Right ventricle myocardium superior (tissue), 1 donor: ENCODE measurements at regions not wholly inside any gene's neighbourhood (a gene's known extent, or its start where the extent isn't known, plus 50 kb on each side); places are given as distances from the start of the nearest gene placed in this dataset.

Source experiments
- ATAC-seq: fragments of 200-7000 bp; cut with Tn5 transposase; one replicate; pipeline ENCODE4 v1.9.1; 2020; ENCODE audit warnings: mild to moderate bottlenecking; ENCODE audit not compliant: poor library complexity
- DNase-seq: peaks from one replicate; pipeline ENCODE4 v3.0.0-alpha.2; 2020
- intact Hi-C: fragments of 100-400 bp; cut with DNase I; formaldehyde crosslinking; loops from one replicate; pipeline ENCODE4 v1.11.2; 2022
- donor health status: DM: no; HTN: yes; CAD: no; lungs with severe emphysema.

DNA sequence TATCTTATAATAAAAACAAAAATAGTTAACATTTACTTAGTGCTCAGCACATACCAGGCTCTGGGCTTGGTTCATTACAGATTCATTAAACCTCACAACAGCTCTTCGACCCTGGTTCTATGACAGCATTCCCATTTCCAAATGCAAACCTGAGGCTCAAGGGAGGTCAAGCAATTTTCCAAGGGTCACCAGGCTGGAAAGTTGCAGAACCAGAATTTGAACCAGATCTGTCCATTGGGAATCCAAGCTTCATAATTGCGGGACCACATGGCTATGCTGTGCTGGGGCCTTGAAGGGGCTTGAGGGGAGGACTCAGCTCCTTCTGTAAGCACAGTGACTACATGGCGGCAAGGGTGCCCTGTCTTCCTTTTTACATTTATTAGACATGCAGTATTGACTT is 197.3 kb upstream of the LNX1 start:
- DNase-seq, result no peak
- intact Hi-C loops, result no loop called here
- ATAC-seq, result no peak

DNA sequence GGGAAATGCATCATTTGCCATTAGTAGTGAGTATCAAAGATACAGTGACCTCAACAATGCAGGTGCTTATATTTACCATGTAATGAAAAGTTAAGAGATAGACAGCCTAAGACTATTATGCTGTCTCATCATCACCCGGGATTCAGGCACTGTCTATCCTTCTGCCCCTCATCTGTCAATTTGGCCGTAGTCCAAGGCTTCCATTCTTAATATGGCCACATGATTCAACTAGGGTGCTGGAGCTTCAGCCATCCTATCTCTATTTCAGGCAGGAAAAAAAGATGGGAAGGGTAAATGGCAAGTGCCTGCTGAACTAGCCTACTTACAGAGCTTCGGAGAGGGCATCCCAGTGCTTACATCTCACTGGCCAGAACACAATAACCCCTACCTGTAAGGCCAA is 196.7 kb upstream of the LNX1 start:
- intact Hi-C loops, result no loop called here
- DNase-seq (no peak), ATAC-seq (no peak)

DNA sequence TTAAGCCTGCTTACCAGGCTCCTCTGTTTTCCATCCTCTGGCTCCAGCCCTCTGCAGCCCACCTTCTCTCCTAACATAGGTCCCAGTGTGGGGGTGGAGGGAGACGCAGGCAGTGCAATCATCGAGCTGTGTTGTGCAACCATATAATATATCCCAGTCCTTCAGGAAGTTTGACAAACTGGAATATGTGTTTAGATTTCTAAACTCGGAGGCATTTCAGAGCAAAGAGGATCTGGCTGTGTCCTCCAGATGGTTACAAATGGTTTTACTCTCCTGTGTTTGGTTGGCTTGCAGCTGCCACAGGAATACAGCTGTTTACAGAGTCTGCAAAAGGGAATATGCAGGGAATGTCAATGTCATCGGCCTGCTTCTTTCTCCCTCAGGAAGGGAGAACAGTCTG is 195.3 kb upstream of the LNX1 start:
- DNase-seq (no peak), ATAC-seq (peak; percentile 63)

DNA sequence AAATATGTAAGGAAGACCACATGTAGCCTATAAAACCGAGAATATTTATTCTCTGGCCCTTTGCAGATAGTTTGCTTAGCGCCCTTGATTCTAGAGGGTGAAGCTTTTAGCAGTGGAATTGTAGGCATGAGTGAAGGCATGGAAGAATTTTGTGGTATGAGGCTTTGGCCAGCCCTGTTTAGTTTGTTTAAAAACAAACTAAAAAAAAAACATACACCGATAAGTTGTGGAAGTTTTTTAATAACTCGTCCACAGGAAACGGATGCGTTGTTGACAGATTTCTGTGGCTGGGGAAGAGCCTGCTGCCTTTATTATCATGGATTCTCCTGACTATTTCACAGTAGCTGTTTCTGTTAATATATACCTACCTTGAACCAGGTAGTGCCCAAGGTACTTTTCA is 194.7 kb upstream of the LNX1 start:
- ATAC-seq, result no peak
- no peak for DNase-seq
- intact Hi-C loops, result no loop called here

More for the DNA sequence above, 195.3 kb upstream of the LNX1 start:
- intact Hi-C loops, result no loop called here

DNA sequence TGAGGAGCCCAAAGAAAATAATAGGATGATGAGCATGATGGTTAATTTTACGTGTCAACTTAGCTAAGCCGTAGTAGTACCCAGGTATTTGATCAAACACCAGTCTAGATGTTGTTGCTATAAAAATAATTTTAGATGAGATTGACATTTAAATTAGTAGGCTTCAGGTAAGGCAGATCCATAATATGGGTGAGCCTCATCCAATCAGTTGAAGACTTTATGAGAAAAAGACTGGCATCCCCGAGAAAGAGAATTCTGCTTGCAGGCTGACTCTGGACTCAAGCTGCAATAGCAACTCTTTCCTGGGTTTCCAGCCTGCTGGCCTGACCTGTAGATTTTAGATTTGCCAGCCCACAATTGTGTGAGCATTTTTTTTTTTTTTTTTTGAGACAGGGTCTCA is 192.8 kb upstream of the LNX1 start:
- intact Hi-C loops, result no loop called here
- DNase-seq (no peak), ATAC-seq (no peak)

DNA sequence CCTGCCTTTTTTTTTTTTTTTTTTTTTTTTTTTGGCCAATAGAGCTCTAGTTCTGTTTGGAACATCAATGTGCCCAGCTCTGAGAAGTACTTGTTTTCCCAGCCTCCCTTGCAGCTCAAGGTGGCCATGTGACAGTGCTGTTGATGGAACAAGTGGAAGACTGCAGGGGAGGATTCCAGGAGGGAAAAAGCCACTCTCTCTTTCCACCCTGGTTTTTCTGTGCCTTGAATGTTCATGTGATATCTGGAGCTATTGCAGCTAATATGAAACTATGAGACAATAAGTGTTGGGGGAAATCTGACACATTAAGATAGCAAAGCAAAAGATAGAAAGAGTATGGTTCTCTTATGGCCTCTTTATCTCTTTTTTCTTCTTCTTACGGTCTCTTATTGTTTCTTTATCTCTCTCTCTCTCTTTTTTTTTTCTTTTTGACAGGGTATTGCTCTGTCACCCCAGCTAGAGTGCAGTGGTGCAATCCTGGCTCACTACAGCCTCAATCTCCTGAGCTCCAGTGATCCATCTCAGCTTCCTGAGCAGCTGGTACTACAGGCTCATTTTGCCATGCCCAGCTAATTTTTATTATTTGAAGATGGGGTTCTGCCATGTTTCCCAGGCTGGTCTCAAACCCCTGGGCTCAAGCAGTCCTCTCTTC is 192.0 kb upstream of the LNX1 start:
- no peak for DNase-seq
- intact Hi-C loops, result no loop called here
- no peak for ATAC-seq

DNA sequence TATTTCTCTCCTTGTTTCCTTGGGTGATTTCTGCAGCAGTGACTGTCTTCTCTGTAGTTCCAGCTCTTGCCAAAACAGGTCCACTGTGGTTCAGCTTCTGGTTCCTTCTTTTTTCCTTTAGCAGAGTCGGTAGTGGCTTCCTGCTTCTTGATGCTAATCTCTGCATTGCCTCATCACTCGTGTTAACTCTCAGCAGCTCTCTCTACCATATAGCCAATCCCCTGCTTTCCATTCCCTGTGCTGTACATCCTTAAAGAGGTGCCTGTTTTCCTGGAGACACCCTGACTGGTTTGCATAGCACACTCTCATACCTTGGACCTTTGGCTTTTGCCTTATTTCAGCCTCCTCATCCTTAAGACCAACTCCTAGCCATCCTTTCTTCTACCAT is 191.2 kb upstream of the LNX1 start:
- DNase-seq (no peak), ATAC-seq (no peak)
- intact Hi-C loops, result no loop called here

DNA sequence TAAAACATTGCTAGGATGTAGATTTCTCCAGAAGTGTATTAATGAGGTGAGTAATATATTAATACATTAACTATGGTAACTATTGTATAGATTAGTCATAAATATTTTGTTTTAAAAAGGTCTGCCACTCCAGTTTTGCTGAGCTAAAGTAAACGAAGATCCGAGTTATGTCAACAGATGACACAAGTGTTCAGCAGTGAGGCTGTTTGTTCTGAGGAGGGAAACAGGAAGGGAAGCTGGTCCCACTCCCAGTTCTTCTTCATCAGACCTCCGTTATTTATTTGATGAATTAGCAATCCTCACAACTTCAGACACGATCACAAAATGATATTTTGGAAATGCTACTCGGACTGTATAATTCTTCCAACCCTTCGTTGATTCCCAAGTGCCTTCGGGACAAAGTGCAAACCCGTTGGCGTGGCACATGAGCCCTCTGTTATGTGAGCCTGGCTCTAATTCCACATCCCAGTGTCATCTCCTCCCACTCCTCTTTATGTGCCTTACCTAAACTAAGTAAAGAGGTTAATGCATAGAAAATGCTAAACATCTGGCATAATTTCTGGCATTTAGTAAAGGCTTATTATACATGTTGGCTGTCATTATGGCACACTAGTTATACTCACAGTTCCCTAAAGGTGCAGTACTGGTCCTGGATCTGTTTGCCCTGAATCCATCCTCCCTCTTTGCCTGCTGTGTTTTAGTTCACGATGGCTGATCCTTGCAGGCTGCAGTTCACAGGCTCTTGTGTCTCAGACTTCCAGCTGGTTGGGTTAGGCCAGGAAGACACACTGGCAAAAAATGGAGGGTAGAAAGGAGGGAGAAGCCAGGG is 190.6 kb upstream of the LNX1 start:
- intact Hi-C loops, result no loop called here
- no peak for ATAC-seq

DNA sequence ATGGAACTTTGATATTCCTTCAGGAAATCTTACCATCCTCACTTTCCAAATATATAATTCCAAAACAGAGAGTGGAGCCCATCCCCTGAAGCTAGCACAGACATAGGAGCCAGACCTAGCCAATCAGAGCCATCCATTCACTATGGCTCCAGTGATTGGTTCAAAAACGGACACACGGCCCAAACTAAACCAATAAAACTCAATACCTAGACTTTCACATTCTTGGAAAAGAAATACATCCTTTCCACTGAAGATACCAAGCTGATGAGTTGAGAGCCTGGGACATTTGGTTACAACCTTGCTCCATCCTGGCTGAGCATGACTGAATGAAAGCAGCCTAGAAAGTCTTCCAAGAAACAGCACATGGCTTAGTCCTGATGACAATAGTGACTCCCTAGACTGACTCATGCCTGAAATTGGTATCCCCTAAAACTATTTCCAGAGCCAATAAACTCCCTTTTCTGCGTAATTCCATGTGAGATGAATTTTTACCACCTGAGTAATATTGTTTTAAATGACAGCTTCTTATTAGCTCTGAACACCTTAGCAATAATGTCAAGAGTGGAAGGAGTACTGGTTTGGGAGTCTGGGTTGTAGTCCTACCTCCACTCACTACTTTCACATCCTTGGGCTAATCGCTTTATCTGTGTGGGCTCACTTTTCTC is 189.6 kb upstream of the LNX1 start:
- ATAC-seq, result no peak
- intact Hi-C loops, result no loop called here
- DNase-seq, result no peak

More for the DNA sequence above, 190.6 kb upstream of the LNX1 start:
- no peak for DNase-seq

DNA sequence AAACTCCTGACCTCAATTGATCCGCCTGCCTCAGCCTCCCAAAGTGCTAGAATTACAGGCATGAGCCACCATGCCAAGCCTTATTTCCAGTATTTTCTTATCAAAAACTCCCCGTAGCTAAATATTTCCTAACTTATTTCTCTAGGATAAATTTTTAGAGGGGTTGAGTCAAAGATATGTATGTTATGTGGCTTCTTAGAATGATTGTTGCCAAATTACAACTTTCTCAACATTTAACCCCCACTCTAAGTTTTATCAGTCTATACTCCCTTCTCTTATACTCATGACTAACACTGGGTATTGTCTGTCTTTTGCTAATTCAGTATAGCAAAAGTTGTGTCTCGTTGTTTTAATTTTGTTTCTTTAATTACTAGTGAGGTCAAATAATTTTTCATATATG is 187.7 kb upstream of the LNX1 start:
- intact Hi-C loops, result no loop called here
- DNase-seq, result no peak
- no peak for ATAC-seq

DNA sequence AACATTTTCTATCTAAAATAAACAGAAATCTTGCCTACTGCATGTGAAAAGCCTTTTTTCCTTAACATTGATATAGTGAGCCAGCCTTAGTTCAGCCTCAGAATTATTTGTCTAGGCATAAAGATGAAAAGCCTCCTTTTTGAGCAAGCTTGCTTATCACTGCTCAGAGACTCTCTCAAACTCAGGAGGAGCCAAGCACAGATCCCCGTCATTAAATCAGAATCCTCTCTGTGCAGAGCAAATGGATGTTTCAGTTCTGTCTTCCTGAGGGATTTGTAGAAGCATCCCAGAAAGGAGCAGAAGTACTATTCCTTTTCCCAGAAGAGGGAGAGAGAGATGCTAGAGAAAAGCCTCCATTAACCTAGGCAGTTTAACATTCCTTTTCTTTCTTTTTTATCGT is 186.9 kb upstream of the LNX1 start:
- intact Hi-C loops, result no loop called here
- ATAC-seq, result peak; percentile 56

DNA sequence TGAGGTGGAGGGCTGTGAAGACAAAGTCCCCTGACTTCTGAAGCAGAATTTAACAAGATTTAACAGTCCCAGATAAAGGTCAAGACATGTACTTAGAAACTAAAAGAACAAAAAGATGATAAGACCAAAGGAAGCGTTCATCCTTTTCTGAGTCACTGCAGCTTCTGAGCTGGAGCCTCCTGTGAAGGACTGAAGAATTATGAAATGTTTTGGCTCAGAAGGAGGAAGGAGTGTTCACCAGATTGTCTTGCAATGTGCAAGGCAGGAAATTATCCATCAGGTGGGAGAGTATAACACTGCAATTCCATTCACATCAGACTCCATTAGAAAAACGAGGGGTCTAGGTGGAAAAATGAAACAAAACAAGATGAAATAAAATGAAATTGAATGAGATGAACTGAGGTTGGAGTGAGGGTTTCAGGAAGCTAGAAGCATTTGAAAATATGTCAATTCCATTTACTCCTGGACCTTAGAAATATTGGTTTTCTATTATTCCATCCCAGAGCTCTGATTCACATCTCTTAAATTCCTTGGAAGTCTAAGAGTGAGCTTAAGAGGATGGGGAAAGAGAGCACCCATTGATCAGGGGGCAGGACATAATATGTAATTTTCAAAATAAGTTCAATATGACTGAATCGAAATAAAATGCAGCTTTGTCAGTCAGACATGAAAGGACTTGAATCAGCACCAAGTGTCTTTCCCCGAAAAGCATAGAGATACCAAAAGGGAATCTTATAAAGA is 186.1 kb upstream of the LNX1 start:
- intact Hi-C loops, result no loop called here
- ATAC-seq (peak; percentile 85), DNase-seq (no peak)

More for the DNA sequence above, 186.9 kb upstream of the LNX1 start:
- no peak for DNase-seq

DNA sequence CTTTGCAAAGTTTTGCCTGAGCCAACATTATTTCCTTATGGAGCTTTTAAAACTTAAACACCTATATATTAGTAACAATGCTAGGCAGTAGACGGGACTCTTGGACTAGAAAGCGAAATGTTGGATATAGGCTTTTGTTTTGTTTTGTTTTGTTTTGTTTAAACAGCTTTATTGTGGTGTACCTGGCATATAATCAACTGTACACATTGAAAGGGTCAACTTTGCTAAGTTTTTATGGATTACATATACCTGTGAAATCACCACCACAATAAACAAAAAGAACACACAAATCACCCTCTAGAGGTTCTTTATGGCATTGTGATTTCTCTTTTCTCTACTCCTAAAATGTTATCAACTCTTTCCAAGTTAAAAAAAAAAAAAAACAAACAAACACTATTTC is 184.9 kb upstream of the LNX1 start:
- intact Hi-C loops, result no loop called here
- DNase-seq, result no peak
- no peak for ATAC-seq

DNA sequence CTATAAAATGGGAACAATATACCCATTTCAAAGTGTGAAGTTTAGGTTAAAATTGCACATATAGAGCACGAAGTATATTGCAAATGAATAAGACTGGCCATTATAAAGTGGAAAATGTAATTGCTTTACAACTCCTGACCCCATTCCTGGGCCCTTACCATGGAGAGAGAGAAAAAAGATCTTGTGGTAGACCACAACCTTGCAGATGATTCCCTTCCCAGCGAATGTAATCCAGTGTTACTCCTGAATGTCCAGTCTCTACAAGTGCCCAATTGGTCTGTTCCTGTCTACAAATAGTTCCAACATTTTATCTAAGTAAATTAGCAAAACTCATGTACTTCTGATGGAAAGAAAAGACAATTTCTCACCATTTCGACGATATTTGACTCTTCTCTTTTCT is 184.1 kb upstream of the LNX1 start:
- DNase-seq (no peak), ATAC-seq (no peak)
- intact Hi-C loops, result no loop called here

DNA sequence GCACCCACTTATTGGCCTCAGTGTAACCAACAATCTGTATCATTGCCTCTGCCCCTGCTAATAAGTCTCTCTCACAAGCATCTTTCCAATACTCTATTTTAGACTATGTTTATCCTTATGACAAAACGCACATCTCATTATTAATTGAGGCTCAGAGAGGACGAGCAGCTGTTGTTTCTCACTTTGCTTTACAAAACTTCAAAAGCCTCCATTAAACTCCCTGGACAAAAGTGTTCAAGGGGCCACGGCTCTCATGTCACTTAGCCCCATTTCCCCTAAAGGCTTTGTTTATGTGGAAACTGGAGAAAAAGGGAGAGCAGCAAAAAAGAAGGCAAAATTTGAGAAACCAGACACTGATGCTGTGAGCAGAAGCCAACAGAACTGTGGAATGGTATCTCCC is 180.0 kb upstream of the LNX1 start:
- ATAC-seq (no peak), DNase-seq (no peak)
- intact Hi-C loops, result no loop called here

DNA sequence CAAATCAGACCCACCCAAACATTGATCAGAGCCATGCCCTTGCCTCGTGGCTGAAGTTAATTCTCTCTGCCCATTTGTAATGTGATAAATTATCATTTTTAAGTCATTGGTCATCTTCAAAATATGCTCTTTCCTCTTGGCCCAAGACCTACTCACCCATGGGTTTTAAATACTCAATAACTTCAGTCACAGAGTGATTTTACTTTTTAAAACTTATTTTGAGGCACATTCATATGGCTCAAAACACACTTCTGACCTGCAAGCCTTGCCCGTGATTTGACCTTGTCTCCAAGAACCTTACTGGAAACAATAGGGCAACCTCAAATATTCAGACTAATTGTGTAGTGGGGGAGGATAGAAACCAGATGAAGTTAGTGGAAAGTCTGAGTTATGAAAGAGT is 176.2 kb upstream of the LNX1 start:
- no peak for ATAC-seq
- intact Hi-C loops, result no loop called here
- DNase-seq, result no peak

DNA sequence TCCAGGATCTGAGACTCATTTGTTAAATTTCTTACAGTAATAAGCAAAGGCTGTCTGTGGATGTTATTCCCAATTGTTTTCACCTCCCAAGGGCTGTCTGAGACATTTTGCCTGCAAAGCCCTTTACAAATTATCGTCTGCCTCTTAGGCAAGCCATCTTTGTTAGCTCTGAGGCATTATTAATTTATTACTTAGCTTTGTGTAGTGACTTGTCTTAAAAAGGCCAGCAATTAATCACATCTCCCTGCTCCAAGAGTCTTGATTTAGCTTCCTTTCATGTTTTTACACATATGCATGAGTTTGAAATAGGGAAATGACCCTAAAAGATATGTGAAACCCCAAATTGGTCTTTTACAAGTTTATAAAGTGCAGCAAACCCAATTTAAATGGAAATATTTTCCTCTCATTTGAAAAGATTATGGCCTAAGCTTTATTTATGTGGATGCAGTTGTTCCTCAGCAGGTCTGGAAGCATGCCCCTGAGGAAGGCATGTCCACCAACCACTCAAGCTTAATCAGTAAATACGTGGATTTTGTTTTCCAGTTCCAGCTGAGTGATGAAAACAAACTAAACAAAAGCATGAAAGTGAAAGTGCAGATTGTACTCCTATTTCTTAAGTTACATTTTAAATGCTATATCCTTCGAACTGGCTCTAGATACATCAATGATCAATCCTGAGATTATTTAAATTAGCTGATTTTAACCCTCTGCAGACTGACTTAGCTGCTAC is 173.6 kb upstream of the LNX1 start:
- DNase-seq (no peak), ATAC-seq (no peak)
- intact Hi-C loops, result no loop called here

DNA sequence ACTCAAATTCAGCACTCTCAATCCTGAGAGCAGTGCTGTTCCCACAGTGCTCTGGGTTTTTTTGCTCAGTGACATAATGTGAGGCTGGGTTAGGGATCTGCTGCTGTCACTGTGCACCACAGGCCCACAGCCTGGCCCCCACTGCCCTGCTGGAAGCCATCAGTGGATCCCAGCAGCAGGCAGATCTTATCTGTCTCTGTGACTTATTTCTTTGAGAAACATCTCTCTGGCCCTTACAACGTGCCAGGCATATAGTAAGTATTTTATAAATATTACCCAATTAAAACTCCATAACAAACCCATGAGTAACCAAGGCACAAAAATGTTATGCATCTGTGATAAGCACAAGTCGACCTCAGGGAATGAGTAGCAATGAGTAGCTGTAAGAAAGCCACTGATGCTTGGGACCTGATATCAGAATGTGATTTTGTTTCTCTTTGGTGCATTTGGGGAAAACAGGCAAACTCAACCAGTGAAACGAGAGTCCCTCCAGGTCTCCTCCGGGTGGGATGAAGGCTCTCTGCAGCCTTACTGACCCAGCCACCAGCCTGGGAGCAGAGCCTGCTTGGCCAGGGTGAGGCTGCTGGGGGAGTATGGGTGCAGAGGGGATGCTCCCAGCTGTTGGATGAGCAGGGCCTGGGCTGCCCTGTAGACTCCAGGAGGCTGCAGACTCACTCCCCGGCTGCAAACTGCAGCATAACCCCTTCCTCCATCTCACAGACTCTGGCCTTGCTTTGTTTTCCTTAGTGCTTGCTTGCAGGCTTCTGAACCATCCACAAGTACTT is 172.7 kb upstream of the LNX1 start:
- ATAC-seq (no peak), DNase-seq (no peak)
- intact Hi-C loops, result no loop called here
